GM19395 (cell line): ENCODE measurements at regions not wholly inside any gene's neighbourhood (a gene's known extent, or its start where the extent isn't known, plus 50 kb on each side); places are given as distances from the start of the nearest gene placed in this dataset.

Experiments used
- ATAC-seq: cut with Tn5 transposase; IDR thresholded peaks from one replicate; pipeline ENCODE4 v1.9.1; 2021; ENCODE audit warnings: mild to moderate bottlenecking, moderate library complexity; ENCODE audit not compliant: unreplicated experiment

- no peak for ATAC-seq
These were observed 461.8 kb downstream of the PDHA2 start for GRCh38 chr4:96301715-96302114.

GRCh38 chr4:96305030-96305429 is 465.1 kb downstream of the PDHA2 start:
- ATAC-seq = no peak

- no peak for ATAC-seq
These were observed 472.3 kb downstream of the PDHA2 start for GRCh38 chr4:96312046-96312685.

- no peak for ATAC-seq
These were observed 475.9 kb downstream of the PDHA2 start for GRCh38 chr4:96315815-96316214.

GRCh38 chr4:96316776-96317175 is 476.9 kb downstream of the PDHA2 start:
- no peak for ATAC-seq

GRCh38 chr4:96317891-96318290 is 478.0 kb downstream of the PDHA2 start:
- no peak for ATAC-seq

- no peak for ATAC-seq
These were observed 487.0 kb downstream of the PDHA2 start for GRCh38 chr4:96326846-96327245.

- no peak for ATAC-seq
These were observed 502.3 kb downstream of the PDHA2 start for GRCh38 chr4:96342196-96342595.

- ATAC-seq = no peak
These were observed 503.0 kb downstream of the PDHA2 start for GRCh38 chr4:96342790-96343455.

- no peak for ATAC-seq
These were observed 503.9 kb downstream of the PDHA2 start for GRCh38 chr4:96343836-96344235.

GRCh38 chr4:96347582-96347981 is 507.7 kb downstream of the PDHA2 start:
- ATAC-seq = no peak

- no peak for ATAC-seq
These were observed 512.2 kb downstream of the PDHA2 start for GRCh38 chr4:96352051-96352517.

- ATAC-seq = no peak
These were observed 514.3 kb downstream of the PDHA2 start for GRCh38 chr4:96354036-96354712.

- no peak for ATAC-seq
These were observed 515.5 kb downstream of the PDHA2 start for GRCh38 chr4:96355414-96355813.

GRCh38 chr4:96356591-96357370 is 516.9 kb downstream of the PDHA2 start:
- ATAC-seq = no peak

- no peak for ATAC-seq
These were observed 526.7 kb downstream of the PDHA2 start for GRCh38 chr4:96366632-96367031.

- no peak for ATAC-seq
These were observed 535.5 kb downstream of the PDHA2 start for GRCh38 chr4:96375367-96375766.

- ATAC-seq = no peak
These were observed 539.6 kb downstream of the PDHA2 start for GRCh38 chr4:96379524-96379923.

GRCh38 chr4:96380106-96380505 is 540.2 kb downstream of the PDHA2 start:
- ATAC-seq = no peak

- no peak for ATAC-seq
These were observed 543.5 kb downstream of the PDHA2 start for GRCh38 chr4:96383349-96383748.

GRCh38 chr4:96389770-96390169 is 549.9 kb downstream of the PDHA2 start:
- no peak for ATAC-seq
